Natural killer cell (primary cell): ENCODE measurements at regions not wholly inside any gene's neighbourhood (a gene's known extent, or its start where the extent isn't known, plus 50 kb on each side); places are given as distances from the start of the nearest gene placed in this dataset.

Experiments used
- ATAC-seq, 3 donors: fragments of 150-1000 bp in 2 of 3; fragments of 200-7000 bp in 1 of 3; cut with Tn5 transposase; 1 replicate in 1 of 3; 2 replicates in 2 of 3; pipeline ENCODE4 v1.10.0; 2021; ENCODE audit warnings: mild to moderate bottlenecking in 2 of 3, moderate library complexity in 2 of 3
- DNase-seq, 2 donors: peaks; one replicate each; pipeline versions ENCODE4 v3.0.0 to v3.0.0-alpha.2; 2013 to 2021; ENCODE audit warnings: mixed read lengths in 1 of 2
- H3K27ac ChIP-seq: one replicate; pipeline ENCODE4 v1.5.1; 2013; ENCODE audit warnings: mild to moderate bottlenecking, low read length
- H3K27me3 ChIP-seq: one replicate; pipeline ENCODE4 v1.6.1; 2013; ENCODE audit warnings: low read length; ENCODE audit not compliant: control insufficient read depth, insufficient read depth
- H3K36me3 ChIP-seq: one replicate; pipeline ENCODE4 v1.6.1; 2013; ENCODE audit warnings: low read length; ENCODE audit not compliant: control insufficient read depth, insufficient read depth
- H3K4me1 ChIP-seq: one replicate; pipeline ENCODE4 v1.6.1; 2013; ENCODE audit warnings: low read length; ENCODE audit not compliant: control insufficient read depth, insufficient read depth
- H3K4me3 ChIP-seq: one replicate; pipeline ENCODE4 v1.5.1; 2013; ENCODE audit warnings: low read length
- H3K9me3 ChIP-seq: one replicate; pipeline ENCODE4 v1.6.1; 2013; ENCODE audit warnings: low read length; ENCODE audit not compliant: control insufficient read depth, insufficient read depth
- H3K27ac Mint-ChIP-seq, 2 donors: one replicate each; pipeline ENCODE4 v1.8.0; 2022; ENCODE audit warnings: mild to moderate bottlenecking in 2 of 2, mixed read lengths in 2 of 2, moderate library complexity in 1 of 2
- H3K27me3 Mint-ChIP-seq, 2 donors: one replicate each; pipeline ENCODE4 v1.8.0; 2022; ENCODE audit warnings: low read depth in 2 of 2, mixed read lengths in 2 of 2
- H3K36me3 Mint-ChIP-seq: one replicate; pipeline ENCODE4 v1.8.0; 2022; ENCODE audit warnings: mixed read lengths
- H3K4me1 Mint-ChIP-seq, 2 donors: one replicate each; pipeline ENCODE4 v1.8.0; 2022; ENCODE audit warnings: mixed read lengths in 2 of 2
- H3K4me3 Mint-ChIP-seq: one replicate; pipeline ENCODE4 v1.8.0; 2022; ENCODE audit warnings: mild to moderate bottlenecking, moderate library complexity, mixed read lengths
- H3K9me3 Mint-ChIP-seq, 2 donors: one replicate each; pipeline ENCODE4 v1.8.0; 2022; ENCODE audit warnings: mixed read lengths in 2 of 2
- CTCF ChIP-seq: fragments of 200-600 bp; IDR thresholded peaks from one replicate; pipeline ENCODE4 v1.8.0; 2022; ENCODE audit warnings: antibody characterized with exemption
- WGBS: methylation state at CpG from one replicate; pipeline ENCODE4 v1.1.7; 2013; ENCODE audit warnings: missing lambda C conversion rate; ENCODE audit not compliant: insufficient coverage; 5-methylcytosine and 5-hydroxymethylcytosine counted together
- intact Hi-C: fragments of 100-400 bp; cut with micrococcal nuclease; formaldehyde crosslinking; loops from one replicate; pipeline ENCODE4 v1.14.2; 2022

DNA sequence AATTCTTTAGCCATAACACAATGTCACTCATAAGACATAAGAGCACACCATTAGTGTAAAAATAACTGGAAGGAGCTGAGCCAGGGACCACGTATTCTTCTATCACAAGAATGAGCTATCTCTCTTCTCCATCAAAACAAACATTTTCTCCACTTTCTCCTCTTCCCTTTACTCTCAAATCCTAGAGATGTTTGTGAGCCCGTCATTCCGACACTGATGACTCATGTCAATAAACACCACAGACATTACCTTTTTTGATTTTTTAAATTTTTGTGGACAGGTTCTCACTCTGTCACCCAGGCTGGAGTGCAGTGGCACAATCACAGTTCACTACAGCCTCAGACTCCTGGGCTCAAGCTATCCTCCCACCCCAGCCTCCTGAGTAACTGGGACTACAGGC, 86.6 kb downstream of the MEX3B start:
- H3K36me3 ChIP-seq: no peaks in the 10 kb centered on the region
- H3K9me3 Mint-ChIP-seq: no peaks in the 10 kb centered on the region
- H3K4me1 ChIP-seq: no peaks in the 10 kb centered on the region
- no peaks in the 10 kb centered on the region for H3K36me3 Mint-ChIP-seq
- no peak for TF ChIP-seq CTCF
- H3K27ac ChIP-seq: no peak overlapping the region
- intact Hi-C loops: no loop called here
- no peaks in the 10 kb centered on the region for H3K9me3 ChIP-seq
- no peak overlapping the region for H3K4me3 Mint-ChIP-seq
- H3K4me3 ChIP-seq: no peak overlapping the region
- no peak for DNase-seq
- peaks cover 0 to 3% of the 10 kb centered on the region in 2 donors for H3K27me3 Mint-ChIP-seq
- H3K27ac Mint-ChIP-seq: no peak overlapping the region
- ATAC-seq: no peak
- no peaks in the 10 kb centered on the region for H3K4me1 Mint-ChIP-seq
- 89% methylated on average over 3 of the region's 3 CpGs for WGBS
- H3K27me3 ChIP-seq: peaks cover 2% of the 10 kb centered on the region

GRCh38 chr15:81957698-81958097, 88.1 kb downstream of the MEX3B start:
- no peaks in the 10 kb centered on the region for H3K36me3 ChIP-seq
- H3K9me3 ChIP-seq: no peaks in the 10 kb centered on the region
- no peak for TF ChIP-seq CTCF
- no peak overlapping the region for H3K27ac ChIP-seq
- no peak overlapping the region for H3K27ac Mint-ChIP-seq
- ATAC-seq: no peak
- H3K27me3 Mint-ChIP-seq: peaks cover 0 to 2% of the 10 kb centered on the region in 2 donors
- no peak overlapping the region for H3K4me3 ChIP-seq
- no peaks in the 10 kb centered on the region for H3K9me3 Mint-ChIP-seq
- H3K4me3 Mint-ChIP-seq: no peak overlapping the region
- DNase-seq: no peak
- H3K4me1 ChIP-seq: no peaks in the 10 kb centered on the region
- no peaks in the 10 kb centered on the region for H3K36me3 Mint-ChIP-seq
- H3K27me3 ChIP-seq: peaks cover 2% of the 10 kb centered on the region
- no peaks in the 10 kb centered on the region for H3K4me1 Mint-ChIP-seq
- 88% methylated on average over 4 of the region's 4 CpGs for WGBS
- intact Hi-C loops: no loop called here

- Histone ChIP-seq H3K27ac (no peak overlapping the region), H3K36me3 (no peaks in the 10 kb centered on the region), H3K9me3 (no peaks in the 10 kb centered on the region), H3K4me3 (no peak overlapping the region), H3K4me1 (no peaks in the 10 kb centered on the region), H3K27me3 (no peaks in the 10 kb centered on the region)
- H3K27me3 Mint-ChIP-seq: peaks cover 0 to 6% of the 10 kb centered on the region in 2 donors
- TF ChIP-seq CTCF: no peak
- DNase-seq (no peak), ATAC-seq (no peak)
- intact Hi-C loops: no loop called here
- H3K36me3 Mint-ChIP-seq: no peaks in the 10 kb centered on the region
- H3K27ac Mint-ChIP-seq: no peak overlapping the region
- WGBS: 81% methylated on average over 6 of the region's 6 CpGs
- no peaks in the 10 kb centered on the region for H3K4me1 Mint-ChIP-seq
- no peak overlapping the region for H3K4me3 Mint-ChIP-seq
- H3K9me3 Mint-ChIP-seq: no peaks in the 10 kb centered on the region
Measured at GRCh38 chr15:81955382-81956062, 90.3 kb downstream of the MEX3B start.

DNA sequence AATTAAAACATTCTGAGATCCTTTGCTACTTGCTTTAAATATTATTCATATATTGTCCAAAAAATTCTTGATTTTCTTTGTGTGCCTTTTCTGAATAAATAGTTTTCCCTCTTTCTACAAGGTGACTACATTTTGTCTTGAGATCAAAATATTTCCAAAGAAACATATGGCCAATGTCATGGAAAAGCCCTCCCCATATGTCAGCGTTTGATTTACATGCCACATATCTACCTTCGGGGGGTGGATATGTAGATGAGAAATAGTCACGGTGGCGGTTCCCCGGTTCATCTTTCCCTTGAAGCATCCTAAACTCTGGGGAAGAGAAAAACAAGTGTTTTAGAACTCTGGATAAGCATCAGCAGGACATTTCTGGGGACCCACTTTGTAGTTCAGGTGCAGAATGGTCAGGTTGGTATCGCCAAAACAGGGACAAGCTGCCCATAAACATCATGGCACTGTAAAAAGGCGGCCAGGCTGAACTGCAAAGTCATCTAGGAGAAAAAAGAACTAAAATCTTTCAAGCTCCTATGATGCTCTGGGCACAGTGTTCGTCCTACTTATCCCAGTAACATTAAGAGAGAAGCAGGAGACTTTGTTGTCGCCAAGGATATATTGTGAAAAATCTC, 91.5 kb downstream of the MEX3B start:
- DNase-seq (no peak), ATAC-seq (no peak)
- Histone ChIP-seq H3K9me3 (no peaks in the 10 kb centered on the region), H3K27ac (no peak overlapping the region), H3K36me3 (no peaks in the 10 kb centered on the region), H3K4me1 (no peaks in the 10 kb centered on the region), H3K27me3 (no peaks in the 10 kb centered on the region), H3K4me3 (no peak overlapping the region)
- peaks cover 0 to 6% of the 10 kb centered on the region in 2 donors for H3K27me3 Mint-ChIP-seq
- no peak for TF ChIP-seq CTCF
- no peaks in the 10 kb centered on the region for H3K36me3 Mint-ChIP-seq
- H3K27ac Mint-ChIP-seq: no peak overlapping the region
- H3K9me3 Mint-ChIP-seq: no peaks in the 10 kb centered on the region
- intact Hi-C loops: no loop called here
- no peaks in the 10 kb centered on the region for H3K4me1 Mint-ChIP-seq
- no peak overlapping the region for H3K4me3 Mint-ChIP-seq
- 87% methylated on average over 7 of the region's 9 CpGs for WGBS
